WTC11 (cell line): ENCODE measurements at regions not wholly inside any gene's neighbourhood (a gene's known extent, or its start where the extent isn't known, plus 50 kb on each side); places are given as distances from the start of the nearest gene placed in this dataset.

Experiments used
- ATAC-seq: fragments of 200-7000 bp; cut with Tn5 transposase; 2 replicates; pipeline ENCODE4 v1.10.0; 2021; ENCODE audit warnings: mild to moderate bottlenecking, moderate library complexity
- CTCF ChIA-PET: fragments of 300-600 bp; sonication (Branson Sonifier 250); formaldehyde crosslinking; loops from one replicate; lab custom pipeline; 2021; ENCODE audit warnings: antibody characterized with exemption; lab: Charles Lee
- POLR2A ChIA-PET: fragments of 350-600 bp; sonication (Branson Sonifier 250); formaldehyde crosslinking; loops from one replicate; lab custom pipeline; 2021; ENCODE audit warnings: antibody characterized with exemption; lab: Charles Lee
- DNase-seq: peaks from one replicate; pipeline ENCODE4 v3.0.0; 2021; ENCODE audit warnings: low spot score
- H3K27ac Mint-ChIP-seq: 2 replicates; pipeline ENCODE4 v1.8.0; 2021; ENCODE audit warnings: mixed read lengths
- H3K27me3 Mint-ChIP-seq: 2 replicates; pipeline ENCODE4 v1.8.0; 2021; ENCODE audit warnings: low read depth, mild to moderate bottlenecking, moderate library complexity, mixed read lengths
- H3K36me3 Mint-ChIP-seq: 2 replicates; pipeline ENCODE4 v1.8.0; 2021; ENCODE audit warnings: mixed read lengths
- H3K4me1 Mint-ChIP-seq: 2 replicates; pipeline ENCODE4 v1.8.0; 2022; ENCODE audit warnings: mixed read lengths
- H3K4me3 Mint-ChIP-seq: 2 replicates; pipeline ENCODE4 v1.8.0; 2021; ENCODE audit warnings: mild to moderate bottlenecking, moderate library complexity, mixed read lengths
- H3K9me3 Mint-ChIP-seq: 2 replicates; pipeline ENCODE4 v1.8.0; 2021; ENCODE audit warnings: mixed read lengths
- AR ChIP-seq: fragments of 250-450 bp; sonication (Bioruptor Pico); IDR thresholded peaks from 2 replicates; pipeline ENCODE4 v1.9.0; 2021; ENCODE audit warnings: mild to moderate bottlenecking
- CTCF ChIP-seq: fragments of 200-600 bp; IDR thresholded peaks from 2 replicates; pipeline ENCODE4 v1.8.0; 2022; ENCODE audit warnings: antibody characterized with exemption
- E2F4 ChIP-seq: sonication (generic); formaldehyde crosslinking; IDR thresholded peaks from 2 replicates; pipeline ENCODE4 v1.8.1; 2022; ENCODE audit warnings: low read depth, mild to moderate bottlenecking, moderate library complexity, missing genetic modification reagents, borderline replicate concordance
- EMX1 ChIP-seq: fragments of 250-450 bp; sonication (Bioruptor Pico); IDR thresholded peaks from 2 replicates; pipeline ENCODE4 v1.8.0; 2021; ENCODE audit warnings: mild to moderate bottlenecking
- MXD4 ChIP-seq: fragments of 250-450 bp; sonication (Bioruptor Pico); IDR thresholded peaks from 2 replicates; pipeline ENCODE4 v1.8.0; 2021; ENCODE audit warnings: mild to moderate bottlenecking, moderate library complexity, borderline replicate concordance
- NFE2L1 ChIP-seq: sonication (generic); formaldehyde crosslinking; IDR thresholded peaks from 2 replicates; pipeline ENCODE4 v1.8.1; 2023; ENCODE audit warnings: missing genetic modification reagents
- PREB ChIP-seq: sonication (generic); formaldehyde crosslinking; IDR thresholded peaks from 2 replicates; pipeline ENCODE4 v1.8.1; 2022; ENCODE audit warnings: mild to moderate bottlenecking, missing genetic modification reagents, moderate library complexity, borderline replicate concordance
- SMAD3 ChIP-seq: sonication (generic); formaldehyde crosslinking; IDR thresholded peaks from 2 replicates; pipeline ENCODE4 v1.8.0; 2022; ENCODE audit warnings: missing genetic modification reagents, mild to moderate bottlenecking, borderline replicate concordance
- ZBTB21 ChIP-seq: sonication (generic); formaldehyde crosslinking; IDR thresholded peaks from 2 replicates; pipeline ENCODE4 v1.8.1; 2023; ENCODE audit warnings: mild to moderate bottlenecking, missing genetic modification reagents, borderline replicate concordance
- ZNF263 ChIP-seq: sonication (generic); formaldehyde crosslinking; IDR thresholded peaks from 2 replicates; pipeline ENCODE4 v1.8.1; 2022; ENCODE audit warnings: low read depth, mild to moderate bottlenecking, moderate library complexity, missing genetic modification reagents
- ZNF423 ChIP-seq: fragments of 250-450 bp; sonication (Bioruptor Pico); IDR thresholded peaks from 2 replicates; pipeline ENCODE4 v2.1.2; 2022; ENCODE audit warnings: mild to moderate bottlenecking, moderate library complexity
- ZNF512 ChIP-seq: sonication (generic); formaldehyde crosslinking; IDR thresholded peaks from 2 replicates; pipeline ENCODE4 v1.8.1; 2022; ENCODE audit warnings: missing genetic modification reagents, borderline replicate concordance

- POLR2A ChIA-PET, result interaction anchor here (0.5 to 0.9 kb wide), 2 partner anchors 10 to 191 kb away, joined by 3 to 5 read pairs; no protein-coding TSS in a partner anchor
- ATAC-seq, result no peak
Measured at GRCh38 chr2:224161712-224162111, 122.6 kb upstream of the SERPINE2 start.

More at GRCh38 chr2:224161712-224162111, 122.6 kb upstream of the SERPINE2 start:
- Mint-ChIP-seq H3K36me3 (no peaks in the 10 kb centered on the region), H3K9me3 (no peaks in the 10 kb centered on the region), H3K4me3 (no peak overlapping the region), H3K27me3 (no peaks in the 10 kb centered on the region), H3K27ac (no peak overlapping the region), H3K4me1 (no peaks in the 10 kb centered on the region)
- CTCF ChIA-PET, result no interaction called here
- DNase-seq, result no peak
- TF ChIP-seq ZNF423 (CRISPR knock-in tag), result no peak
- no peak for TF ChIP-seq ZNF512 (CRISPR knock-in tag)
- TF ChIP-seq ZNF263, result no peak
- no peak for TF ChIP-seq AR
- no peak for TF ChIP-seq SMAD3
- TF ChIP-seq ZBTB21, result no peak
- no peak for TF ChIP-seq PREB
- TF ChIP-seq CTCF, result no peak
- TF ChIP-seq NFE2L1 (CRISPR knock-in tag), result no peak
- TF ChIP-seq E2F4 (CRISPR knock-in tag), result no peak
- TF ChIP-seq MXD4 (CRISPR knock-in tag), result no peak
- TF ChIP-seq EMX1 (CRISPR knock-in tag), result no peak
